ENCODE measurements at regions not wholly inside any gene's neighbourhood (a gene's known extent, or its start where the extent isn't known, plus 50 kb on each side); places are given as distances from the start of the nearest gene placed in this dataset.

DNA sequence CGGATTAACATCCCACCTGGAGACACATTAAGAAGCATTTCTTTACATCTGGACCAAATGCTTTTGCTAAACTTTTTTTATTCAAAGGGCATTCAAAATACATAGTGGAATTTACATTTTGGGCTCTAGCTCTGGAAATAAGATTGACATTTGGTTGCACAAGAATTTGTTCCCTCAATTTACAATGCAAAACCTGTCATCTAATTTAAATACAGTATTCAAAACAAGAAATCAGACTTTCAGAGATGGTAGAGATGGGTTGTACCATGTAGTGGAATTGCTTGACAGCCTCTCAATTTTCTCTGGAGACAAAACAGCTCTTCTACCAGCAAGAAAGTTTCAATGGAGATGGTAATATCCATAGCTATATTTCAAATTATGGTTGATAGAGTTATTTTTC, 275.8 kb downstream of the ATP23 start:
- Histone ChIP-seq H3K4me3 (no peak overlapping the region), H3K9me3 (no peaks in the 10 kb centered on the region), H3K4me1 (ENCODE audit: low read depth) (no peaks in the 10 kb centered on the region), H3K36me3 (ENCODE audit: low read depth) (no peaks in the 10 kb centered on the region)
- intact Hi-C loops (cut with DNase I, micrococcal nuclease) = no loop called here
- TF ChIP-seq, protein P1, sequence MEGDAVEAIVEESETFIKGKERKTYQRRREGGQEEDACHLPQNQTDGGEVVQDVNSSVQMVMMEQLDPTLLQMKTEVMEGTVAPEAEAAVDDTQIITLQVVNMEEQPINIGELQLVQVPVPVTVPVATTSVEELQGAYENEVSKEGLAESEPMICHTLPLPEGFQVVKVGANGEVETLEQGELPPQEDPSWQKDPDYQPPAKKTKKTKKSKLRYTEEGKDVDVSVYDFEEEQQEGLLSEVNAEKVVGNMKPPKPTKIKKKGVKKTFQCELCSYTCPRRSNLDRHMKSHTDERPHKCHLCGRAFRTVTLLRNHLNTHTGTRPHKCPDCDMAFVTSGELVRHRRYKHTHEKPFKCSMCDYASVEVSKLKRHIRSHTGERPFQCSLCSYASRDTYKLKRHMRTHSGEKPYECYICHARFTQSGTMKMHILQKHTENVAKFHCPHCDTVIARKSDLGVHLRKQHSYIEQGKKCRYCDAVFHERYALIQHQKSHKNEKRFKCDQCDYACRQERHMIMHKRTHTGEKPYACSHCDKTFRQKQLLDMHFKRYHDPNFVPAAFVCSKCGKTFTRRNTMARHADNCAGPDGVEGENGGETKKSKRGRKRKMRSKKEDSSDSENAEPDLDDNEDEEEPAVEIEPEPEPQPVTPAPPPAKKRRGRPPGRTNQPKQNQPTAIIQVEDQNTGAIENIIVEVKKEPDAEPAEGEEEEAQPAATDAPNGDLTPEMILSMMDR (IDR thresholded peaks at IDR 0.05) = no peak
- DNase-seq = no peak
- ATAC-seq = no peak

DNA sequence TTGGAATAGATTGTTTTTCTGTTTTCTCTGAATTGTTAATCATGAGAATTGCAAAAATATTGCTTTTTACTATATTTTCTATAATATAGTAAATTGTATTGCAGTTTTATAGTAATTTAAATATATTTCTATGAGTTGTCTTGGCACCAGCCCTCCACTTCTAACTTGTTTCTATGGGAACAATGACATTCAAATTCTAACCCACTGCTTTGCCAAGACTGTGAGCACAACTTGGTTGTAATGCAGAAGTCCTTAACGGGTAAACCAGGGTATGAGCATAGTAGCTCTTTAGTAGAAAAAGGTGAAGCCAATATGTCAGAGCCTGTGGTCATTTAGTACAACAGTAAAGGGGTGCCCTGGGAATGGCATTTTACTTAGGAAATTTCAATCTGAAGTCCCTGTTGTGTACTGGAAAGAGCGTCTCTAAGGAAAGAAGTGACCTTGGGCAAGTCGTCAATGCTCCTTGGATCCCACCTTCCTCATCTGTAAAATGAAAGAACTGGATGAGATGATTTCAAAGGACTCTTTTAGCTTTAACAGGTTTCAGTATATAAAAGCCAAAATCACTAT, 283.3 kb downstream of the ATP23 start:
- Histone ChIP-seq H3K4me1 (ENCODE audit: low read depth) (no peaks in the 10 kb centered on the region), H3K4me3 (no peak overlapping the region), H3K36me3 (ENCODE audit: low read depth) (no peaks in the 10 kb centered on the region), H3K9me3 (no peaks in the 10 kb centered on the region)
- ATAC-seq (no peak), DNase-seq (no peak)
- TF ChIP-seq, protein P1 (IDR thresholded peaks at IDR 0.05) = no peak
- intact Hi-C loops (cut with DNase I, micrococcal nuclease) = no loop called here

DNA sequence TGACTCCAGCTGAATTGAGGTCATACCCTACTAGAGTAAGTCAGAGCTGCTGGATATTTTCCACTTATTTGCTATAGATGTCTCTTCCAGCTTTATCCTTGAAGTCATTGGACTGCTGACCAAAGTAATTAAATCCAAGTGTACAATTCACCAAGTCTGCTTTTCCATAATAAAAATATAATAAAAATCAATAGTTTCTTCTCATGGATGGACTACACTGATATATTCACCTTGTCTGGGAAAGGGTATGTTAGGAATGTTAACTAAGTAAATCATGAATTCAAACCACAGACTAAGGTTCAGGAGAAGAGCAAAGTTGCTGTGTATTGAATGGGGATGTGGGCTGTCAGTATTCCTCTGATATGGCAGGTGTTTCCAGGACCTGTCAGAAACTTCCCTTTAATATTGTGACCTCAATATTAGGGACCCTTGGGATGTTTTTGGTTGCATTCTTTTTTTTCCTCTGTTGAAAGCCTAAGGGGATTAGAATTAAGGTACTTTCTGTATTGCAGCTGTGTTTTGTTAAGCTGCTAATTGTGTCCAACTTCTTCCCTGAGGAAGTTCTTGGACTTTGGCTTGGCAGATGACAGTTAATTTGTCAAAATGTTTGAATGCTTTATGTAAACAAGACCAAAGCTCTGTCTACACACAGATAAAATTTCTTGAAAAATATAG, 284.0 kb downstream of the ATP23 start:
- intact Hi-C loops (cut with DNase I, micrococcal nuclease) = no loop called here
- Histone ChIP-seq H3K9me3 (no peaks in the 10 kb centered on the region), H3K4me3 (no peak overlapping the region), H3K36me3 (ENCODE audit: low read depth) (no peaks in the 10 kb centered on the region), H3K4me1 (ENCODE audit: low read depth) (no peaks in the 10 kb centered on the region)
- DNase-seq (no peak), ATAC-seq (no peak)
- TF ChIP-seq, protein P1 (IDR thresholded peaks at IDR 0.05) = no peak

DNA sequence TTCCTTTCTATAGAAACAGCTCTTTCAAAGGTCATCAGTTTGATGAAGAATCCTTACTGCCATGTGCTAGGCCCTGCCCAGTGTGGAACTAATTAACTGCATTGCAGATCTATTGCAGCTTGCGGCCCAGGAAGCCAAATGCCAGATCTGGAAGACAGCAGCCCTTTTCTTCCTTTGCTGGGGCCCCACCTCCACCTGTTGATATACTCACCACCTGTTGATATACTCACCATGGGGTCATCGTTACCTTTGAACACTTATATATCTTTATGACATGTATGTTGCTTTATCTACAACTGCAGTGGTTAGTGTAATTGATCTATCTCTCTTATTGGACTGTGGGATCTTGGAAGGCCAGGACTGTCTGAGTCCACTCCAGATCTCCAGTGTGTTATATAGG, 292.5 kb downstream of the ATP23 start:
- DNase-seq = peak in 1 of 3 donors; percentile 34
- intact Hi-C loops (cut with DNase I, micrococcal nuclease) = no loop called here
- TF ChIP-seq, protein P1 (IDR thresholded peaks at IDR 0.05) = no peak
- Histone ChIP-seq H3K4me1 (ENCODE audit: low read depth) (peaks cover 4% of the 10 kb centered on the region), H3K9me3 (no peaks in the 10 kb centered on the region), H3K4me3 (no peak overlapping the region), H3K36me3 (ENCODE audit: low read depth) (no peaks in the 10 kb centered on the region)
- ATAC-seq = peak; percentile 84

DNA sequence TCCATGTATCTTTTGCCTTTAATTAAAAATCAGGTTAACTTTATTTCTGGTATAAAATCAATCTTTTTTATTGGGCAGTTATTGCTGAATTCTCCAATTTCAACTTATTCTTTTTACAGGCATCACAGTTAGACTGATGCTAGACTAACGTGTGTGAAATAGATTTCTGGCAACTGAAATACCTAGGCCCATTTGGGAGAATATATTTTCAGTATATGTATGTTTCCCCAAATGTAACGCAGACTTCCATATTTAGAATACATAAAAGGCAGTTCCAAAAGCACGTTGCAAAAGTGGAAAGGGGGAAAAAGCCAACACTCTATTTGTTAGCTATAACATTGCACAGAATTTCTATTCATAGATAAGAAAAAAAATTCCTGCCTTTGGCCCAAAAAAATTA, 297.0 kb downstream of the ATP23 start:
- ATAC-seq (no peak), DNase-seq (no peak)
- H3K36me3 ChIP-seq (ENCODE audit: low read depth) = no peaks in the 10 kb centered on the region
- H3K9me3 ChIP-seq = no peaks in the 10 kb centered on the region
- intact Hi-C loops (cut with DNase I, micrococcal nuclease) = no loop called here
- no peak overlapping the region for H3K4me3 ChIP-seq
- TF ChIP-seq, protein P1 (IDR thresholded peaks at IDR 0.05) = no peak
- H3K4me1 ChIP-seq (ENCODE audit: low read depth) = peaks cover 4% of the 10 kb centered on the region
